GM18867 (cell line): ENCODE measurements at regions not wholly inside any gene's neighbourhood (a gene's known extent, or its start where the extent isn't known, plus 50 kb on each side); places are given as distances from the start of the nearest gene placed in this dataset.

ENCODE experiments used
- ATAC-seq: cut with Tn5 transposase; IDR thresholded peaks from one replicate; pipeline ENCODE4 v1.9.1; 2021; ENCODE audit warnings: mild to moderate bottlenecking, moderate library complexity; ENCODE audit not compliant: unreplicated experiment

DNA sequence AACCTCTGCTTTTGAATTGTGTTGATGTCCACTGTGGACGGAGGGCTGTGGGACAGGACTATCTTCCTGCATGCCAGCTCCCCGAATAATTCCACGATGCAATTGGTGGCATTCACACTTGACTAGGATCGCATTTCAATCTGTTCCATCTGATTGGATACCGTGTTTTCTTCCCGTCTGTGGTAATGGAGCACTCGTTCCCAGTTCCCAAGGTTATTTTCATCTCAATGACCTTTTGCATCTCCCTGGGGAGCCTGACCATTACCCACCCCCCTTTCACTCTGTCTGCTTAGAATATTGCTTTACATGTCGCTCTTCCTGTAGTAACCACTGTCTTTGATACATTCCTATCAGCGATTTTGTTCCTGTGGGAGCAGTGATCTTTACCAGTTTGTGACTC, 402.2 kb upstream of the WWC1 start:
- no peak for ATAC-seq

DNA sequence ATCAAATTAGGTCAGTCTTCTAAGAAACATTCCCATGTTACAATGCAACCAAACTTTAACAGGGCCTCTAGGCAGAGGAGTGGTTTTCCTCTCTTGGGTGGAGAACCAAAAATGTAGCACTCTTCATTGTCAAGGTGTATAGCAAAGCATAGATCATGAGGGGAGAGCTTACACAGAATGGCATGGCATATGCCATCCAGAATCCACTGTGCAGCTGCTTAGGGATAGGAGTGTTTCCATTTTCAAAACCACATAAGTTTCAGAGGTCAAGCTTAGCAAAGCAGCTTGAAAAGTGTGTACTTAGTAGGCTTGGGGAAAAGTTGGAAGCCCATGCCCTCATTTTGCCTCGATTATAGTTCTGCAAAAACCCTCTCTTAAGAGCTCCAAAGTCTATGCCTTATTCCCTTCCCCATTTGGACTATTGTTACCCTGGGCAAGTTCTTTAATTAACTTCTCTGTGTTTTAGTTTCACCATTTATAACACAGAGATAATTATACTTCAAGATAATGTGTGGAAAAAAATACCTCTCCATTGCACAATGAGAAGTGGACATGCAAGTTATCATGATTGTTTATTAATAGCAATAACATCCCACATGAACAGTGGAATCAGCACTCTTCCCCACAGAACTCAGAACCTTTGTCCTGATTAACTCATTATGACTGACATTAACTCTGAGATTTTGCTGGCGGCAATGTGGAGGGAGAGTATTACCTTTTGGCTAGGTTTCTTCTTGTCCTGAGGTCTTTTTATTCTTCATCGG, 398.9 kb upstream of the WWC1 start:
- no peak for ATAC-seq

DNA sequence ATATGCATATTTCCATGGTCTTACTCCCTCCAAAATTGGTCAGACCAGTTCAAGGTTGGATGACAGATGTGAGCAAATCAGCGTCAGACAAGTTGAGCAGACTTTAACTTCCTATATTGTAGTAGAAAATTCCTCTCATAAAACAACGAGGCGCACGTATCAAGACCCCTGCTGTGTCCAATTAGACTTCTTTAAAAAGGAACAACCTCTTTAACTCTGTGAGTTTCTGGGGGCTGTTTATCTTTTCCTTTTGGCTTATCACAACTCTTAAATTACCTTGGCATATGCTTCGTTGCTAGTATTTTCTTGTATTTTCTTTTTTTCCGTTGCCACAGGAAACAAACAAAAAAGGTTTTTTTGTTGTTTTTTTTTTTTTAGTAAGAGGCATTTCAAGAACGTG, 398.2 kb upstream of the WWC1 start:
- ATAC-seq: no peak

DNA sequence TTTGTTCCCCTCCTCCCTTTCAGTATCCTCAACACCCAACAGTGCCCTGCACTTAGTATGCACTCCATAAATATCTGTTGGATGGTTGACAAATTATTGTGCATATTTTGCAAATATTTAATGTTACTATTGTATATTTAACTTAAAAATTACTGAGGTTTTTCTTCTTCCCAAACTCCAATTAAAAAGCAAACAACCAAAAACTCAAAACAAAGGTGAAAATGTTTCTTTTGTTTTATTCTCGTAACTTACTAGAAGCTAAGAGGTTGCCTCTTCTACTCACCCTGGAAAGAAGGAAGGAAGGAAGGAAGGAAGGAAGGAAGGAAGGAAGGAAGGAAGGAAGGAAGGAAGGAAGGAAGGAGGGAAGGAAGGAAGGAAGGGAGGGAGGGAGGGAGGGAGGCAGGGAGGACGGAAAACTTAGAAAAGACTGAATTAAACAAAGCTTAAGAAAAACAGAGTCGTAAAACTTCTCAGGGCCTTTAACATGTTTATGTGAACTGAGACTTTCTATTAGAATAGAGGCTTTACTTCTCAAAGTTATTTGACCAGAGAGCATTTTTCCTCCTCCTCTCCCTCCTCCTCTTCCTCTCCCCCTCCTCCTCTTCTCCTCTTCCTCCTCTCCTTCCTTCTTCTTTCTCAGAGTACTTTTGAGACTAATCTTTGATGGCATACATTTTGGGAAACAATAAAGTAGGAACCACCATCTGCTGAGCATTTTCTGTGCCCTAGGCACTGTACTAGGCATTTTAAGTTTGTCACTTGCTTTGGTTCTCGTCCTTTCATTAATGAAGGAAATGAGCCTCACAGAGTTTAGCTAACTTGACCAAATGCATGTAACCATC, 396.6 kb upstream of the WWC1 start:
- ATAC-seq: no peak

DNA sequence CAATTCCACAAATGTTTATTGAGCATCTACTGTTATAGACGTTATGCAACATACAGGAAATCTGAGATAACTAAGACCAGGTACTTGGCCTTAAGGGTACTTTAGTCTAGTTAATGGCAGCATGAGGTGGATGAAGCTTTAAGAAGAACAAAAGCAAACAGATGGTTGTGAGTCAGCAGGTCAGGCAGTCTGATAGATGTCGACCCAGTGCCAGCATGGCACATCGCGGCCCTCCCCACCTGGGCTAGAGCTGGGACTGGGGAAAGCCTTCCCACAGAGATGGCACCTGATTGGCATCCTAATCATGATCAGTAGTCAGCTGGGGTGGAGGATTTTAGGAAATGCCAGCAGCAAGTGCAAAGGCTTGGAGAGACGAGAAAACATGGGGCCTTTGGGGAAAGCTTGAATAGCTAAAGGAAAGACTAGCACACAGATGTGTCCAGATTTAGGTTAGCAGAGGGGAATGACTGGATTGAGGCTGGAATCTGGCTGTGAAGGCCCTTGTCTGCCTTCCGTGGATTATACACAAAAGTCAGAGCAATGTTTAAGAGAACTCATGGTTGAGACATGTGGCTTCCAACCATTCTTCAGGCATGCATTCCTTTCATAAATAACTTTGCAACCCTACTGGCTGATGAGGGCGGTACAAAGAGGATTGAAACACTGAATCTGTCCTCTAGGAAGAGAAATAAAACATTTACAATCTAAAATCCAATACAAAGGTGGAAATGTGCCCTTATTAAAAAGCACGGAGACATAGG, 395.4 kb upstream of the WWC1 start:
- ATAC-seq: no peak

DNA sequence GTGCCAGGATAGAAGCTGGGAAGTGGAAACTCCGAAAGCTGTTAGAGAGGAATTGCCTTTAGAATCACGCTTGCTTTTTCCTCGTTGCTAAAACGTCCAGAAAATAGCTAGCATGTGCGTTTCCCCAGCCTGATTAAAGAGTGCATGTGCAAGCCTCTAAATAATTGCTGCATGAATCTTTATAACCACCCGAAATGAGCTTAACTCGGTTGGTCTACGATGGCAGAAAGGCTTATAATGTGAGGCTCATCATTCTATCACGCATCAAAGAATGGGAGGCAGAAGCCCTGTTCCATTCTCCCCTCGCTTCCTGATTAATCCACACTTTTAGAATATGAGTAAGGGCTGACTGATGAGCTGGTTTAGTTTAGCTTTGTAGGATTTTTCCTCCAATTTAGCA, 394.6 kb upstream of the WWC1 start:
- no peak for ATAC-seq

DNA sequence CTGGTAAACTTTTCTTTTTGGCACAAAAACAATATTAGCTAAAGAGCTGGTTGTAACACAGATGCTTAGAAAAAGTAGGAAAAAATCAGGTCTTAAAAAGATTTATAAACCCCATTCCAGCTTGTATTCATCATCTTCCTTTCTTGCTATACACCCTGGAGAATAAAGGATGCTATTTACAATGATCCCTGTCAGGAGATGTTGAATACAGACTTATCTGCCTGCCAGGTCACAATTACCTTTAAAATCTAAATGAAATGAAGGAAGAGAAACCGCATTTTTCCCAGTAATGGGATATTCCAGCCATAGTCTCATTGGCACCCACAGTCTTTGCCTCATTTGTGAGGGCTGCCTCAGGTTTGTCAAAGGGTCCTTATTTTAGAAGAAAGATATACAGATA, 394.1 kb upstream of the WWC1 start:
- ATAC-seq: no peak

DNA sequence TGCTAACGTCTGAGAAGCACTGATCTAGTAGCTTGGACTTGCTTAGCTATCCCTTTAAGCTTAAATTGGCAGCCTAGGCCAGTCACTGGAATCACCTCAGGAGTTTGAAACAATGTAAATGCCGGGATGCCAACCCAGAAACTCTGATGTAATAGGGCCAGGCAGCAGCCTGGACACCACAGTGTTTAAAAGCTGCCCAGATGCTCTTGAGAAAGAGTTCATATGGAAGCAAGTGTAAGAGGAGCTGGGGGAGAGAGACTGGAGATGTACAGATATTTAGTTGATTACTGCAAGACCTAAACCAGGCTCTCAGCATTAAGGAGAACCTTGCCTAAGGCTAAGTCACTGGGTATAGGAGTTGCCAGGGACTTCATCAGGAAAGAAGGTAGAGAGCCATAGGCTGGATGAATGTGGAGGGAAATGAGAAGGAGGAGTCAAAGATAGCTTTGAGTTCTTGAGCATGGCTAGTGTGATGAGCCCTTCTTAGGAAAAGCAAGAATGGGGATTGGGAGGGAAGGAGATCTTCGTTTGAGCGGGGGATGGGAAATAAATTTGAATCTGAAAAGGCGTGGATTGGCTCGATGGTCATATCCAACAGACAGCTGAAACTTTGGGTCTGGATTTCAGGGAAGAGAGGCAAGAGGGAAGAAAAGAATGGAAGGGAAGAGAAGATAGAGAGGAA, 392.9 kb upstream of the WWC1 start:
- ATAC-seq: no peak

DNA sequence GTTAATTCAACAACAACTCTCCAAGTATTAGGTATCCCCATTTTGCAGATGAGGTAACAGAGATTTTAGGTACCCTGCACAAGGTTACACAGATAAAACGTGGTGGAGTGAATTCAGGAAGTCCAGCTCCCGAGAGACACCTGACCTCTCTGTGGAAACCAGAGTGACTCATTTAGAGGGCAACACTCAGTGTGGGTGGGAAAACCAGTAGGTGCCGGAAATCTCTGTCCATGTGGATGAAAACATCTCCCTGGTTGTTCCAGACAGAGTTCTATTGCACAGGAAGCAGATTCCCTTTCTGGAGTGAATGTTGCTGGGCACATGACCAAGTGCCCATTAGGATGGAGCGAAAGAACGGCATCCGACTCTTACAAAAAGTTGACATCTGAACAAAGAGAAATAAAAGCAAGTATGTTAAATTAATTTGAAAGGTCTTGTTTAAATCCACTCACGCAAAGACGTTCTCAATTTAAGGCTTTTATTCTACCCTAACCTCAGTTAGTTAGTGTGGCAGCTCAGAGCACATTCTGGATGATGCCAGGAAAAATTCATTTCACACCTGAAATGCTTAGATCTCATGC, 391.9 kb upstream of the WWC1 start:
- ATAC-seq: no peak

DNA sequence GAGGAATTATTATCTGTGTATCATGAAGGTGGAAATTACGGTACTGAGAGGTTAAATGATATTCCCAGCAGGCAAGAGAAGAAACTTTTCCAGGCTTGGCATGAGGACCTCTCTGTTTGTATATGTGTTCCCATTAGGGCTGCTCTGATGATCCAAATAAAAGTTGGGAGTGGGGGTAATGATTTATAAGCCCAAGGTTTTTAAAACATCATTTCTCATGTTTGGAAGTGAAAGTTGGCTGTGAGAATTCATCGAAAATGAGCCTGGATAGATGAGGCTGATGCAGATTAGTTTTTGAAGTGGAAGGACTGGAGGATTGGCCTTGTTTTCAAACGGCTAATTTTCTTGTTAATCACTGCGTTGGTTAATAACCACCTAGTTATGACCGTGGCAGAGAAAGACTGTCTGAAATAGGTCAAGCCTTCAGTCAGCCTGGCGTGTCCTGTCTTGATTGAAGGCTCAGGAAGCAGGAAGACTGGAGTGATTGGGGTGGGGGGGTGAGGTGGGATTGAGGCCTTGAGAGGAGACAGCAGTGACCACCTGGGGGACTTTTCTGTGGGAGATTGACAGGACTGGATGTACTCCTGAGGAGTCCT, 391.0 kb upstream of the WWC1 start:
- no peak for ATAC-seq

DNA sequence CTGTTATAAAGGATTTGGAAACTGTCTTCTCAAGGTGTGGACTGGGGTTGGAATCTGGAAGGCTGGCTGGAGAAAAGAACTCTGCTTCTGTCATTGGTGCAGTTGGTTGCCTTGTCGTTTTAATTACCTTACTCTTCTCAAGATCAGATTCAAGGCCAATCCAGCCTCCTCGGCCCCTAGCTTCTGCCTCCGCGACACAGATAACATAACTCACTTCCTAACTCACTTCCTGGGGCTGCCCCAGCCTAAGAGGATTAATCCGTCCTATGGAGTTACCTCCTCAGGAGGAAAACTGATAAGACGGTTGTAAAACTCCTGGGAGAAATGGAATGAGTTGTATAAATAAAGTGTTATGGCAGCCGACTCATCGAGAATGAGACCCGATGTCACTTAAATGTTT, 389.1 kb upstream of the WWC1 start:
- no peak for ATAC-seq

DNA sequence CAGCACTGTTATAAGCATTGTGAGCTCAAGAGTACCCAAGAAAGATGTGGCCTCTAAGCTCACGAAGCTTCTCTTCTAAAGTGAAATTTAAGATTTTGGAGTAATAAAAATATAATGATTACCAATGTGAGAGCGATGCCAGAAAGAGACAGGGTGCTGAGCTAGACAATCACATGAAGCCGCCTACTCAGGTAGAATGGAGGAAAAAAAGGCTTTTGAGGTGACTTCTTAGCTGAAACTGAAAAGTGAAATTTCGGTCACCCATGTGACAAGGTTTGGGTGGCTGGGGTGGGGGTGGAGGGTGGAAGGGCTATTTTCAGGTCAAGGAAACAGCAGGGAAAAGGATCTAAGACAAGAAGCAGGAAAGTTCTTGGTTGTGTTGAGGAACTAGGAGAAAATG, 388.2 kb upstream of the WWC1 start:
- ATAC-seq: no peak

DNA sequence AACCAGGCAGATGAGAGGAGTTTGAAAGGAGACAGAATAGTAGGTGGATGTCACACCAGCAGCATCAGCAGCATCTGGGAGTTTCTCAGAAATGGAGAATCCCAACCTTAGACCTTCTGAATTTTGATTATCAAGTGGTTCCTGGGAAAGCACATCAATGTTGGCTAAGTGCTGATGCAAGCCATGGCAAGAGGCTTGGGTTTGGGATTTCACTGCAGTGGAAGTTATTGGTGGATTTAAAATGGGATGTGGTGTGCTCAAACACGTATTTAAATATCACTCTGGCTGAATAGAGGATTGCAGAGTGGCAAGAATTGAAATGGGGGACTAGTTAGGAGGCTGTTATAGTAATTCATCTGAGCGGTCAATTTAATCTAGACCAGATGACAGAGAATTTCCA, 387.8 kb upstream of the WWC1 start:
- no peak for ATAC-seq

DNA sequence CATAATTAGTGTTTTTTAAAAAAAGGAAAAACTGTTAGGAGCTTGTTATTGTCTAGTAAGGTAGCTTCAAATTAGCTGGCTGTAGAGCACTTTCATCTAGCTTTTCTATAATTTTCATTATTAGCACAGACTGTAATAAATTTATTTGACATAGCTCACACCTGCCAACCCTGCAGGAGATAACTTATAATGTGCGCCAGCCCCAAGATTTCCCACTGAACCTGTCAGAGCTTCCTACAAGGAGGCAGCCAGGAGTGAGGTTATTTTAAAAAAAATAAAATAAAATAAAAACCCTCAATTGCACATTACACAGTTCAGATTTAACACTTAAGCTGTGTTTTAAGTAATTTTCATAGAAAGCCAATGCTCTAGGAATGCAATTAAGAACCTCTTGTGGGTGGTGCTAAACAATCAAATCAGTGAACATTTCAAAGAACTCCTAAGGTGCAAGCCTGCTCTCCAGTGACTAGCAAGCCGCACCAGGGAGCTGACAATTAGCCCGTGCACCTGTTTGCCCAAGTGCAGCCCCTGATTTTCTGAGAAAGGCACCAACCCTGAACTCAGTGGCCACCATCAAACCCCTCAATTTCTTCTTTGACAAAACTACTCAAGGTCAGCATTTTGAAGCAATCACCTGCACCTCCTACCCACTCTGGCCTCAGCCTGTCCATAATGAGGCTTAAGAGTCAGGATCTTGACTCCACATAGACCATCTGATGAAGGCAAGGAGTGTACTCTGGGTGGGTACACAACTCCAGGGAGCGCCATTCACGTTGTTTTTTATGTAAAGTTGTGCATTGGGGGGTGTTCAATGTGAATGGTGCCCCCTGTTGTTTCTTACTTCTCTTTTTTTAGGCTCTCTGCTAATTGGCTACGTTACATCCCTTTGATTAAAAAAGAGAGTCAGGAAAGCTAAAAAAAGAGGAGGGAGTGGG, 385.3 kb upstream of the WWC1 start:
- no peak for ATAC-seq

DNA sequence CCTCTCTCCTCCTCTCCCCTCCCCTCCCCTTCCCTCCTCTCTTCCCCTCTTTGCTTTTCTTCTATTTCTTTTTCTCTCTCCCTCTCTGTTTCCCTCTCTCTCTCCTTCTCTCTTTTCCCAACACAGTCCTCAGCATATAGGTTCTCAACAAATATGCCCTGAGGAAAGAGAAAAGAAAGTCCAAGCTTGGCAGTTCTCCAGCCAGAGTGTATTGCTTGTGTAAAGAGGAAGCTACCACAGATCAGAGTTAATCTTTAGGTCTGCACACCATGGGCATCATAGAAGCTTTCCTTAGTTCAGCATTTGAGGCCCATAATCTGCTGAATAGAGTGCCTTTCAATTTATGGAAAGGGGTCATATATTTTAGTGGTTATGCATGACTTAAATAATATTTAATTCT, 382.8 kb upstream of the WWC1 start:
- ATAC-seq: no peak

DNA sequence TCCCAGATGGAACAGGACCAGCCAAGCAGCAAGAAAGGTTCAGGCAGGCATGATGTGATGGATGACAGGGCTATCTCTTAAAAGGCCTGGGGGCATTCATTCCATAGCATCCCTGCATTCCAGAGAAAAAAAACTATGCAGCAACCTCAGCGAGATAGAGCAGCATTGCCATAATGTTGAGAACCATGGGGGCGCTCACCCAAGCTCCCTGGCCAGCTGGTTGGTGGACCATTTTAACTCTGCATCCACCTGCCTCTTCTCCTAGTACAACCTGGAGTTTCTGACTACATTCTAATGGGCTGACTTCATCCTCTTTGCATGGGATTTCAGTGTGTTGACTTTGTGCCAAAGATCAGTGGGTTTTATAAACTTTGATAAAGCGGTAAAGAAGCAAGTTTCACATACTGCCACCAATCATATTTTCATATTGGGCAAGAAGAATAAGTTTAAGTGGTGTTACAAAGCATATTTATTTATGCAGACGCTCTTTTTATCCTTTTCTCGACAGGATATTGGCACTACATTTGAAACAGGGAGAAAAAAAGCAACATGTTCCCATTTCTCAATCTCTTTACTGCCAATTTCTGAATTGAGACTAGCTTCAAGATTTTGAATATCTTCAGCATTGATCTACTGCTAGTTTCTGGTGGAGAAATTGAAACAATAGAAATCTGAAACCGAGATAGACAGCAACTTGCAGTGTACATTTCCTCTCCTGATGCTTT, 378.3 kb upstream of the WWC1 start:
- ATAC-seq: no peak

DNA sequence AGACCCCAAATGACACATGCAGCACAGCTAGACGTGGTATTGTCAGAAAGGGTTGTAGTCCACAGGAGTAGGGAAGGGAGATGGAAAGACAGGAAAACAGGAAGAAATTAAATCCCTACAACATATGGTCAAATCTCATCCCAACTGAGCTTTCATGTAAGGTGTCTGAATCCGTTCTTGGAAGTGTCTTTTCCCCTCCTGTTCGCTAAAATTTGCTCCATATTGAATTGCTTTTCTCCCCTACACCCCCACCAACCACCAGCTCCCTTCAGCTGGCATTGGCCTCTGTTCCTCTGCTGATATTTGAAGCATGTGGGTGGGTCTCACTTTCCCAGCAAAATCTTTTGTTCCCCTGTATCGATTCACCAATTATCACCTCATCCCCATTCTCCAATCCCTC, 376.2 kb upstream of the WWC1 start:
- no peak for ATAC-seq

DNA sequence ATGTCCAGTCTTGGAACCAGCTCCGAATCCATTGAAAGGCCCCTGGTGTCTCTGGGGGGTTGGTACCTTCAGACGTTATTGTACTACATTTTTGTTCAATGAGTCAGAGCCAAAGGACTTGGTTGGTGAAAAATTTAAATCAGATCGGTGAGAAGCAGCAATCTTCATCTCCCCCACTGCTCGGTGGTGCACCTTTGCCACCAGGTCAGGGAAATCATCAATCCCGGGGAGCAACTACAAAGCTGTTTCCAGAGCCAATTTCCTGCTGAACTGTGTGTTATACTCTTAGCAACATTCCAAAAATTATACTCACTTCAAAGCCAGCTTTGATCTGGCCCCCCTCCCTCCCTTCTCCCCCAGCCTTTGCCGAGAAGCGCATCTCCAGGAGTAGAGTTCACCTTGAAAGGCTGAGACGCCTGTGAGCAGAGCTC, 375.2 kb upstream of the WWC1 start:
- no peak for ATAC-seq

DNA sequence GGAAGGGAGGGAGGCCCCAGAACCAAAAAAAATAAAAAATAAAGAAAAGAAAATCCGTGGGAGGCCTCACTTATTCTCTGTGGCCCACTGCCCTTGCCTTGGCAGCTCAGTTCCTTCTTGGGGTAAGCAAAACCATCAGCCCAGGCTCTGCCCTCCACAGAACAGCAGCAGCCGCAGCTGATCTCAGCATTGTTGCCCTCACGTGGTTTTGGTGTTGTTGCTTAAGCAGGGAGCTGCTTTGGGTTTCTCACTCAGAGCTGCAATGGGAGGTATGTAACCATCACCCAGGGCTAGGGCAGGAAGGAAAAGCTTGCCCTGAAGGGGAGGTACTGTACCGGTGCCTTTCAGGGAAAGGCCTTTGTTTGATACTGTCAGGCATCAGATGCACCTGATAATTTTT, 374.7 kb upstream of the WWC1 start:
- no peak for ATAC-seq
